SK-MEL-5 (cell line): ENCODE measurements at regions not wholly inside any gene's neighbourhood (a gene's known extent, or its start where the extent isn't known, plus 50 kb on each side); places are given as distances from the start of the nearest gene placed in this dataset.

Experiments
- DNase-seq: peaks from one replicate; pipeline ENCODE4 v3.0.0-alpha.2; 2016; ENCODE audit warnings: low read depth, low spot score
- in situ Hi-C: cut with HindIII; loops from 2 replicates; pipeline ENCODE4 v1.10.0; 2016; ENCODE audit warnings: low sequenced_read_pairs, high pct_unique_total_duplicates, low pct_unique_long_range_greater_than_20kb

- in situ Hi-C loops = no loop called here
- DNase-seq = no peak
These were observed 638.6 kb downstream of the BCOR start for GRCh38 chrX:39459204-39459603.

- DNase-seq = no peak
- in situ Hi-C loops = no loop called here
These were observed 637.8 kb downstream of the BCOR start for GRCh38 chrX:39459952-39460351.

GRCh38 chrX:39460499-39460898 lies 637.3 kb downstream of the BCOR start:
- in situ Hi-C loops = no loop called here
- no peak for DNase-seq

GRCh38 chrX:39462835-39463234 lies 634.9 kb downstream of the BCOR start:
- DNase-seq = no peak
- in situ Hi-C loops = no loop called here

GRCh38 chrX:39464253-39464652 lies 633.5 kb downstream of the BCOR start:
- in situ Hi-C loops = no loop called here
- no peak for DNase-seq

- DNase-seq = no peak
- in situ Hi-C loops = no loop called here
These were observed 632.3 kb downstream of the BCOR start for GRCh38 chrX:39465467-39465866.

- no peak for DNase-seq
- in situ Hi-C loops = no loop called here
These were observed 631.9 kb downstream of the BCOR start for GRCh38 chrX:39465906-39466305.

GRCh38 chrX:39469126-39469525 lies 628.6 kb downstream of the BCOR start:
- in situ Hi-C loops = no loop called here
- DNase-seq = no peak

GRCh38 chrX:39470588-39471407 lies 627.0 kb downstream of the BCOR start:
- in situ Hi-C loops = no loop called here

GRCh38 chrX:39472161-39472560 lies 625.6 kb downstream of the BCOR start:
- in situ Hi-C loops = no loop called here
- no peak for DNase-seq

More at GRCh38 chrX:39470588-39471407, 627.0 kb downstream of the BCOR start:
- DNase-seq = no peak

GRCh38 chrX:39473812-39474211 lies 623.9 kb downstream of the BCOR start:
- DNase-seq = no peak
- in situ Hi-C loops = no loop called here

- in situ Hi-C loops = no loop called here
- no peak for DNase-seq
These were observed 622.4 kb downstream of the BCOR start for GRCh38 chrX:39475372-39475771.

GRCh38 chrX:39476604-39477021 lies 621.1 kb downstream of the BCOR start:
- in situ Hi-C loops = no loop called here
- no peak for DNase-seq

- peak; percentile 8 for DNase-seq
- in situ Hi-C loops = no loop called here
These were observed 620.6 kb downstream of the BCOR start for GRCh38 chrX:39477031-39477761.

GRCh38 chrX:39477762-39478120 lies 620.0 kb downstream of the BCOR start:
- DNase-seq = no peak
- in situ Hi-C loops = no loop called here

- no peak for DNase-seq
- in situ Hi-C loops = no loop called here
These were observed 617.9 kb downstream of the BCOR start for GRCh38 chrX:39479856-39480255.

- no peak for DNase-seq
- in situ Hi-C loops = no loop called here
These were observed 616.8 kb downstream of the BCOR start for GRCh38 chrX:39480963-39481362.

GRCh38 chrX:39481621-39482020 lies 616.1 kb downstream of the BCOR start:
- in situ Hi-C loops = no loop called here
- DNase-seq = no peak
